Retinal pigment epithelial cell (primary cell): ENCODE measurements at regions not wholly inside any gene's neighbourhood (a gene's known extent, or its start where the extent isn't known, plus 50 kb on each side); places are given as distances from the start of the nearest gene placed in this dataset.
"Not testable (repeated sequence)": the region's sequence is repeated elsewhere in the genome, so short reads cannot be mapped to it uniquely, and the experiment has no call there.

Experiments
- DNase-seq: peaks from one replicate; pipeline ENCODE4 v3.0.0-alpha.2; 2010; ENCODE audit warnings: low read depth
- H3K4me3 ChIP-seq: 2 replicates; pipeline ENCODE4 v1.5.1; 2011; ENCODE audit warnings: mild to moderate bottlenecking, low read length, control low read depth, moderate library complexity
- CTCF ChIP-seq: conservative IDR thresholded peaks from 2 replicates; pipeline ENCODE4 v1.5.1; 2011; ENCODE audit warnings: low read depth, low read length, control low read depth, inconsistent platforms

- DNase-seq = no peak
- no peak overlapping the region for H3K4me3 ChIP-seq
- no peak for TF ChIP-seq CTCF
Observed at GRCh38 chr5:67986761-67987160, 228.8 kb upstream of the PIK3R1 start.

- no peak overlapping the region for H3K4me3 ChIP-seq
- peak; percentile 68 for DNase-seq
- TF ChIP-seq CTCF = no peak
Observed at GRCh38 chr5:67985686-67986387, 229.7 kb upstream of the PIK3R1 start.

- no peak overlapping the region for H3K4me3 ChIP-seq
- DNase-seq = no peak
- no peak for TF ChIP-seq CTCF
Observed at GRCh38 chr5:67984546-67984945, 231.0 kb upstream of the PIK3R1 start.

- no peak for TF ChIP-seq CTCF
- peak; percentile 56 for DNase-seq
- H3K4me3 ChIP-seq = no peak overlapping the region
Observed at GRCh38 chr5:67983251-67984110, 232.1 kb upstream of the PIK3R1 start.

- H3K4me3 ChIP-seq, DNase-seq: not testable (repeated sequence)
Observed at GRCh38 chr5:67982160-67982559, 233.4 kb upstream of the PIK3R1 start.

- no peak overlapping the region for H3K4me3 ChIP-seq
- DNase-seq = no peak
- no peak for TF ChIP-seq CTCF
Observed at GRCh38 chr5:67978171-67978570, 237.4 kb upstream of the PIK3R1 start.

- no peak overlapping the region for H3K4me3 ChIP-seq
- DNase-seq = no peak
- TF ChIP-seq CTCF = no peak
Observed at GRCh38 chr5:67976891-67977601, 238.5 kb upstream of the PIK3R1 start.
